ENCODE measurements at regions not wholly inside any gene's neighbourhood (a gene's known extent, or its start where the extent isn't known, plus 50 kb on each side); places are given as distances from the start of the nearest gene placed in this dataset.

- H3K4me3 ChIP-seq = no peak overlapping the region
Measured at GRCh38 chr7:27351137-27351536, 108.5 kb downstream of the EVX1 start.

GRCh38 chr7:27351786-27352185 is 109.2 kb downstream of the EVX1 start:
- Mint-ChIP-seq H3K9me3 (peaks cover 2% of the 10 kb centered on the region), H3K36me3 (no peaks in the 10 kb centered on the region), H3K4me3 (no peak overlapping the region), H3K27me3 (ENCODE audit: insufficient read depth, low read depth) (peaks cover 8% of the 10 kb centered on the region), H3K4me1 (no peaks in the 10 kb centered on the region), H3K27ac (no peak overlapping the region)
- Histone ChIP-seq H3K9me3 (ENCODE audit: low read depth) (no peaks in the 10 kb centered on the region), H3K4me1 (no peaks in the 10 kb centered on the region), H3K27ac (no peak overlapping the region), H3K4me3 (no peak overlapping the region), H4K20me1 (ENCODE audit: low read depth) (no peaks in the 10 kb centered on the region), H3K9ac (no peak overlapping the region), H3K4me2 (no peak overlapping the region), H3K36me3 (no peaks in the 10 kb centered on the region), H3K27me3 (no peaks in the 10 kb centered on the region), H3K79me2 (ENCODE audit: low read depth) (no peaks in the 10 kb centered on the region), H2AFZ (replicated peaks) (no peak overlapping the region), H3F3A (ENCODE audit: low read depth) (no peaks in the 10 kb centered on the region)
- no peak for DNase-seq (ENCODE audit: low spot score)
- no peak for TF ChIP-seq EZH2phosphoT487 (IDR thresholded peaks at IDR 0.05)
- no peak for TF ChIP-seq CTCF (IDR thresholded peaks at IDR 0.05)
- TF ChIP-seq EZH2 (IDR thresholded peaks at IDR 0.05) = no peak

More at GRCh38 chr7:27351137-27351536, 108.5 kb downstream of the EVX1 start:
- peaks cover 8% of the 10 kb centered on the region for H3K27me3 Mint-ChIP-seq (ENCODE audit: insufficient read depth, low read depth)
- no peaks in the 10 kb centered on the region for H3F3A ChIP-seq (ENCODE audit: low read depth)
- no peaks in the 10 kb centered on the region for H3K27me3 ChIP-seq
- H3K4me2 ChIP-seq = no peak overlapping the region
- no peak overlapping the region for H2AFZ ChIP-seq (replicated peaks)
- no peaks in the 10 kb centered on the region for H3K79me2 ChIP-seq (ENCODE audit: low read depth)
- TF ChIP-seq CTCF (IDR thresholded peaks at IDR 0.05) (no peak), EZH2phosphoT487 (IDR thresholded peaks at IDR 0.05) (no peak), EZH2 (IDR thresholded peaks at IDR 0.05) (no peak)
- H3K4me3 Mint-ChIP-seq = no peak overlapping the region
- DNase-seq (ENCODE audit: low spot score) = no peak
- H3K36me3 ChIP-seq = no peaks in the 10 kb centered on the region
- no peaks in the 10 kb centered on the region for H3K4me1 ChIP-seq
- no peak overlapping the region for H3K27ac ChIP-seq
- no peak overlapping the region for H3K9ac ChIP-seq
- H3K9me3 Mint-ChIP-seq = peaks cover 2% of the 10 kb centered on the region
- no peaks in the 10 kb centered on the region for H3K36me3 Mint-ChIP-seq
- no peaks in the 10 kb centered on the region for H3K9me3 ChIP-seq (ENCODE audit: low read depth)
- H3K4me1 Mint-ChIP-seq = no peaks in the 10 kb centered on the region
- H4K20me1 ChIP-seq (ENCODE audit: low read depth) = no peaks in the 10 kb centered on the region
- H3K27ac Mint-ChIP-seq = no peak overlapping the region

DNA sequence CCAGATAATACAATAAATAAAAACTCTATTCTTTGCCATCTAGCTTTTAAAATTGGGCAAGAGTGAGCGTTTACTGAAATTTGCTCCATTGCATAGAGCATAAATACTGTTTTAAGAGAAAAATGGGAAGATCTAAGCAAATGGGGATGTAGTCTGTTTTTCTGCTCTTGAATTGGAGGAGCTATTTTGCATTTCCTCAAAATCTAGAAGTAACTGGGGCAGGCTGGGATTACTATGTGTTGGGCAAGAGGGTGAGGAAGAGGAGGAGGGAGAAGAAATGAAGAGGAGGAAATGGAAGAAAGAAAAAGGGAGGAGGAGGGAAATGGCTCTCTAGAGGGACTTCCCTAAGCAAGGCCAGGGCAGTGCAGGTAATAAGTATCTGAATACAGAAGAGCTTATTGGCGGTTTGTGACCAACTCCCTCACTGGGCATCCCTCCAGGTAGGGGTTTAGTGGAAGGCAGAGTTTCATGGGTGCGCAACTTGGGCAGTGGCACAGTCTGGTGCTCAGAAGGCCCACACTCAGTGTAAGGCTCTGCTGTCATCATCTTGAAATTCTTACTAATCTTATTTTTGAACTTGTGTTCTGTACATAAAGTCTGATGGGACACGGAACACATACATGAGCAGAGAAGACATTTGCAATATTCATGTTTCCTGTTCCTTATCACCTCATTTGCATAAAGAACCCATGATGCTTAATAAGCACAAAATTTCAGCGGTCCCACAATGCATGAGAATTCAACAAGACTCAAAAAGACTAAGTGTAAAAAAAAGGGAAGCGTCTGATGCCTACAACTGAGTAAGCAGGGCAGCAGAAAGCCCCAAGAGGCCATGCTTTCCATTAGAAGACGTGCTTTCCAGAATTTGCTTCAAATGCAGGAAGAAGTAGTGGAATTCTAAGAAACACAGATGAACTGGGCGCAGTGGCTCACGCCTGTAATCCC is 116.9 kb downstream of the EVX1 start:
- H3K4me2 ChIP-seq = no peak overlapping the region
- H3K4me3 ChIP-seq = no peak overlapping the region
- DNase-seq (ENCODE audit: low spot score) = no peak
- H3K4me1 ChIP-seq = no peaks in the 10 kb centered on the region
- no peak overlapping the region for H3K4me3 Mint-ChIP-seq
- no peak overlapping the region for H2AFZ ChIP-seq (replicated peaks)
- H4K20me1 ChIP-seq (ENCODE audit: low read depth) = no peaks in the 10 kb centered on the region
- no peaks in the 10 kb centered on the region for H3K4me1 Mint-ChIP-seq
- H3K9ac ChIP-seq = no peak overlapping the region
- H3F3A ChIP-seq (ENCODE audit: low read depth) = no peaks in the 10 kb centered on the region
- H3K79me2 ChIP-seq (ENCODE audit: low read depth) = no peaks in the 10 kb centered on the region
- H3K36me3 ChIP-seq = no peaks in the 10 kb centered on the region
- H3K27ac ChIP-seq = no peak overlapping the region
- H3K27me3 Mint-ChIP-seq (ENCODE audit: insufficient read depth, low read depth) = peaks cover 2% of the 10 kb centered on the region
- H3K9me3 ChIP-seq (ENCODE audit: low read depth) = no peaks in the 10 kb centered on the region
- H3K27ac Mint-ChIP-seq = no peak overlapping the region
- no peak for TF ChIP-seq CTCF (IDR thresholded peaks at IDR 0.05)
- no peak for TF ChIP-seq EZH2 (IDR thresholded peaks at IDR 0.05)
- TF ChIP-seq EZH2phosphoT487 (IDR thresholded peaks at IDR 0.05) = no peak
- no peaks in the 10 kb centered on the region for H3K9me3 Mint-ChIP-seq
- no peaks in the 10 kb centered on the region for H3K36me3 Mint-ChIP-seq
- no peaks in the 10 kb centered on the region for H3K27me3 ChIP-seq

Data from neural progenitor cell (in vitro differentiated cells).